H1 (cell line): ENCODE measurements at regions not wholly inside any gene's neighbourhood (a gene's known extent, or its start where the extent isn't known, plus 50 kb on each side); places are given as distances from the start of the nearest gene placed in this dataset.
A peak's percentile ranks its signal among the peaks of the same experiment; 100 is the strongest.

Source experiments
- CTCF ChIA-PET: fragments of 300-600 bp; sonication (Branson Sonifier 250); formaldehyde crosslinking; loops from one replicate; lab custom pipeline; 2021; ENCODE audit not compliant: partially characterized antibody; lab: Charles Lee
- POLR2A ChIA-PET: fragments of 300-600 bp; sonication (Branson Sonifier 250); formaldehyde crosslinking; loops from one replicate; lab custom pipeline; 2021; ENCODE audit warnings: inconsistent platforms; ENCODE audit not compliant: partially characterized antibody; lab: Charles Lee
- DNase-seq, 2 experiments: peaks; one replicate each; pipeline versions ENCODE4 v3.0.0 to v3.0.0-alpha.2; 2010 to 2022; ENCODE audit warnings: low spot score in 2 of 2, low read depth in 1 of 2, mixed read lengths in 1 of 2
- FAIRE-seq: peaks from 2 replicates; lab custom pipeline; 2011; peaks lifted over from hg19 to GRCh38; lab: Jason Lieb, UNC
- H2AFZ ChIP-seq: 2 replicates; pipeline ENCODE4 v1.8.1; 2012; ENCODE audit warnings: low read length, inconsistent platforms
- H2AK5ac ChIP-seq: 2 replicates; pipeline ENCODE4 v1.6.1; 2013; ENCODE audit warnings: low read depth, low read length
- H2BK120ac ChIP-seq: replicated peaks from 2 replicates; pipeline ENCODE3; 2013; ENCODE audit warnings: low read depth, low read length, inconsistent platforms
- H2BK12ac ChIP-seq: 2 replicates; pipeline ENCODE4 v1.6.1; 2013; ENCODE audit warnings: low read depth, low read length
- H2BK15ac ChIP-seq: 2 replicates; pipeline ENCODE4 v1.6.1; 2013; ENCODE audit warnings: low read length
- H2BK20ac ChIP-seq: 2 replicates; pipeline ENCODE4 v1.6.1; 2013; ENCODE audit warnings: low read length
- H2BK5ac ChIP-seq: 2 replicates; pipeline ENCODE4 v1.6.1; 2013; ENCODE audit warnings: low read depth, low read length
- H3K14ac ChIP-seq: 2 replicates; pipeline ENCODE4 v1.6.1; 2013; ENCODE audit warnings: inconsistent platforms; ENCODE audit not compliant: insufficient read length
- H3K18ac ChIP-seq: 2 replicates; pipeline ENCODE4 v1.6.1; 2013; ENCODE audit warnings: low read length; ENCODE audit errors: extremely low read depth
- H3K23ac ChIP-seq: 2 replicates; pipeline ENCODE4 v1.6.1; 2013; ENCODE audit warnings: inconsistent platforms; ENCODE audit not compliant: insufficient read length
- H3K23me2 ChIP-seq: 2 replicates; pipeline ENCODE4 v1.6.1; 2013; ENCODE audit warnings: low read depth, low read length
- H3K27ac ChIP-seq: 2 replicates; pipeline ENCODE4 v1.6.1; 2011; ENCODE audit warnings: low read depth, low read length, inconsistent platforms
- H3K27me3 ChIP-seq, 4 experiments: replicated peaks in 1 of 4; 1 replicate in 1 of 4; 2 replicates in 3 of 4; pipeline versions ENCODE4 v1.6.1 to v1.8.1; 2011 to 2013; ENCODE audit warnings: low read length in 3 of 4, mild to moderate bottlenecking in 3 of 4, inconsistent platforms in 2 of 4, mixed read lengths in 2 of 4, moderate library complexity in 1 of 4; ENCODE audit not compliant: control insufficient read depth in 3 of 4, insufficient read depth in 3 of 4; ENCODE audit errors: extremely low read depth in 1 of 4
- H3K36me3 ChIP-seq, 4 experiments: 2 replicates each; pipeline versions ENCODE4 v1.6.1 to v1.8.1; 2011 to 2013; ENCODE audit warnings: mild to moderate bottlenecking in 4 of 4, low read length in 3 of 4, moderate library complexity in 2 of 4, control low read depth in 1 of 4, inconsistent platforms in 1 of 4; ENCODE audit not compliant: insufficient read depth in 4 of 4, control insufficient read depth in 2 of 4
- H3K4ac ChIP-seq: replicated peaks from 2 replicates; pipeline ENCODE3; 2013; ENCODE audit warnings: low read length, low read depth, mixed read lengths, inconsistent platforms; ENCODE audit not compliant: insufficient read length
- H3K4me1 ChIP-seq, 4 experiments: replicated peaks in 1 of 4; 1 replicate in 1 of 4; 2 replicates in 3 of 4; pipeline versions ENCODE4 v1.6.1 to v1.8.1; 2011 to 2013; ENCODE audit warnings: low read length in 3 of 4, inconsistent platforms in 2 of 4, mixed read lengths in 1 of 4; ENCODE audit not compliant: insufficient read depth in 4 of 4, control insufficient read depth in 3 of 4
- H3K4me2 ChIP-seq, 2 experiments: 2 replicates each; pipeline versions ENCODE4 v1.6.1 to v1.8.1; 2011 to 2013; ENCODE audit warnings: low read depth in 2 of 2, low read length in 2 of 2, control low read depth in 1 of 2, inconsistent platforms in 1 of 2, mild to moderate bottlenecking in 1 of 2; ENCODE audit not compliant: insufficient read depth in 1 of 2
- H3K4me3 ChIP-seq, 4 experiments: fragments of 200-600, 300-600 bp in 1 of 4; sonication (generic), shearing (Covaris generic), sonication (Bioruptor Twin) in 1 of 4; 2 replicates each; pipeline versions ENCODE4 v1.5.1 to v1.8.1; 2011 to 2016; ENCODE audit warnings: low read length in 4 of 4, low read depth in 3 of 4, control low read depth in 2 of 4, inconsistent platforms in 2 of 4, mild to moderate bottlenecking in 2 of 4, mixed read lengths in 1 of 4, moderate library complexity in 1 of 4; ENCODE audit not compliant: insufficient read depth in 2 of 4; ENCODE audit errors: extremely low read depth in 1 of 4
- H3K56ac ChIP-seq: replicated peaks from 2 replicates; pipeline ENCODE3; 2013; ENCODE audit warnings: low read depth, mild to moderate bottlenecking, mixed read lengths, low read length, inconsistent platforms; ENCODE audit not compliant: insufficient read length
- H3K79me1 ChIP-seq: 2 replicates; pipeline ENCODE4 v1.6.1; 2013; ENCODE audit warnings: low read depth, low read length, control low read depth
- H3K79me2 ChIP-seq, 2 experiments: 2 replicates each; pipeline versions ENCODE4 v1.6.1 to v1.8.1; 2012 to 2013; ENCODE audit warnings: low read length in 2 of 2, mild to moderate bottlenecking in 2 of 2, inconsistent platforms in 1 of 2; ENCODE audit not compliant: insufficient read depth in 2 of 2, control insufficient read depth in 1 of 2
- H3K9ac ChIP-seq, 4 experiments: replicated peaks in 1 of 4; 1 replicate in 1 of 4; 2 replicates in 3 of 4; pipeline versions ENCODE4 v1.6.1 to v1.8.1; 2011 to 2013; ENCODE audit warnings: low read depth in 3 of 4, low read length in 3 of 4, control low read depth in 2 of 4, mild to moderate bottlenecking in 2 of 4, moderate library complexity in 2 of 4, inconsistent platforms in 1 of 4; ENCODE audit errors: extremely low read depth in 1 of 4
- H3K9me3 ChIP-seq, 2 experiments: 2 replicates each; pipeline versions ENCODE4 v1.6.1 to v1.8.1; 2012 to 2013; ENCODE audit warnings: mild to moderate bottlenecking in 2 of 2, moderate library complexity in 2 of 2, control low read depth in 1 of 2, inconsistent platforms in 1 of 2, low read depth in 1 of 2, low read length in 1 of 2, mixed read lengths in 1 of 2; ENCODE audit not compliant: insufficient read depth in 2 of 2
- H4K20me1 ChIP-seq, 2 experiments: replicated peaks in 1 of 2; 2 replicates each; pipeline versions ENCODE3 to v1.8.1; 2011 to 2013; ENCODE audit warnings: inconsistent platforms in 2 of 2, low read length in 2 of 2, mild to moderate bottlenecking in 1 of 2; ENCODE audit not compliant: insufficient read depth in 2 of 2, control insufficient read depth in 1 of 2
- H4K5ac ChIP-seq: 2 replicates; pipeline ENCODE4 v1.6.1; 2013; ENCODE audit warnings: low read length, low read depth, mixed read lengths, inconsistent platforms; ENCODE audit not compliant: insufficient read length
- H4K8ac ChIP-seq: 2 replicates; pipeline ENCODE4 v1.8.0; 2013; ENCODE audit warnings: mild to moderate bottlenecking, moderate library complexity, low read length, inconsistent platforms; ENCODE audit not compliant: insufficient read depth; ENCODE audit errors: extremely low read depth
- H4K91ac ChIP-seq: replicated peaks from 2 replicates; pipeline ENCODE3; 2013; ENCODE audit warnings: low read length, mixed read lengths, inconsistent platforms; ENCODE audit not compliant: insufficient read length
- EP300 ChIP-seq, 2 experiments: IDR thresholded peaks; 1 replicate in 1 of 2; 2 replicates in 1 of 2; pipeline ENCODE4 v1.6.1; 2011 to 2012; ENCODE audit warnings: low read depth in 2 of 2, low read length in 2 of 2, mild to moderate bottlenecking in 2 of 2, borderline replicate concordance in 1 of 2, inconsistent platforms in 1 of 2, moderate library complexity in 1 of 2
- GABPA ChIP-seq: IDR thresholded peaks from 2 replicates; pipeline ENCODE4 v1.6.1; 2011; ENCODE audit warnings: mild to moderate bottlenecking, low read length, moderate library complexity, borderline replicate concordance; ENCODE audit not compliant: insufficient read depth
- GTF2F1 ChIP-seq: IDR thresholded peaks from 2 replicates; pipeline ENCODE4 v1.6.1; 2012; ENCODE audit warnings: low read depth, low read length, improper control_type of control experiment, borderline replicate concordance
- KDM1A ChIP-seq: fragments of 200-600, 300-600 bp; sonication (generic); IDR thresholded peaks from 2 replicates; pipeline ENCODE4 v1.7.1; 2016; ENCODE audit warnings: mild to moderate bottlenecking, low read length, borderline replicate concordance
- KDM5A ChIP-seq: fragments of 200-600 bp; IDR thresholded peaks from 2 replicates; pipeline ENCODE4 v1.7.1; 2012; ENCODE audit warnings: mild to moderate bottlenecking, low read length, inconsistent platforms, mixed read lengths
- POLR2A ChIP-seq, 2 experiments: IDR thresholded peaks; 1 replicate in 1 of 2; 2 replicates in 1 of 2; pipeline ENCODE4 v1.6.1; 2011; ENCODE audit warnings: low read depth in 2 of 2, low read length in 2 of 2, mild to moderate bottlenecking in 2 of 2; ENCODE audit errors: control extremely low read depth in 1 of 2
- POLR2AphosphoS5 ChIP-seq: IDR thresholded peaks from 2 replicates; pipeline ENCODE4 v1.6.1; 2011; ENCODE audit warnings: low read depth, low read length
- RBBP5 ChIP-seq: IDR thresholded peaks from 2 replicates; pipeline ENCODE4 v1.7.1; 2012; ENCODE audit warnings: low read depth, mild to moderate bottlenecking, inconsistent platforms, low read length, moderate library complexity, borderline replicate concordance
- RFX5 ChIP-seq: IDR thresholded peaks from 2 replicates; pipeline ENCODE4 v1.6.1; 2011; ENCODE audit warnings: low read depth, low read length, improper control_type of control experiment, borderline replicate concordance
- SP2 ChIP-seq: IDR thresholded peaks from 2 replicates; pipeline ENCODE4 v1.6.1; 2012; ENCODE audit warnings: mild to moderate bottlenecking, low read length, inconsistent platforms
- SP4 ChIP-seq: IDR thresholded peaks from 2 replicates; pipeline ENCODE4 v1.6.1; 2012; ENCODE audit warnings: low read length, inconsistent platforms
- SUZ12 ChIP-seq: fragments of 200-600 bp; sonication (generic); IDR thresholded peaks from 2 replicates; pipeline ENCODE4 v1.6.1; 2012; ENCODE audit warnings: mild to moderate bottlenecking, inconsistent platforms, low read length, moderate library complexity, mixed read lengths
- TEAD4 ChIP-seq: IDR thresholded peaks from 2 replicates; pipeline ENCODE4 v1.6.1; 2012; ENCODE audit warnings: low read depth, low read length, inconsistent platforms, mixed read lengths
- WGBS, 2 experiments: shearing (Covaris generic) in 1 of 2; methylation state at CpG; one replicate each; pipeline versions ENCODE4 v1.1.6 to v1.1.7; 2013 to 2015; ENCODE audit warnings: low lambda C conversion rate in 2 of 2, mixed read lengths in 2 of 2, inconsistent platforms in 1 of 2, low coverage in 1 of 2, missing lambda C conversion rate in 1 of 2; ENCODE audit not compliant: insufficient replicate concordance in 2 of 2, insufficient coverage in 1 of 2, insufficient read length in 1 of 2; ENCODE audit errors: extremely low coverage in 1 of 2, missing lambda C conversion rate in 1 of 2; 5-methylcytosine and 5-hydroxymethylcytosine counted together

DNA sequence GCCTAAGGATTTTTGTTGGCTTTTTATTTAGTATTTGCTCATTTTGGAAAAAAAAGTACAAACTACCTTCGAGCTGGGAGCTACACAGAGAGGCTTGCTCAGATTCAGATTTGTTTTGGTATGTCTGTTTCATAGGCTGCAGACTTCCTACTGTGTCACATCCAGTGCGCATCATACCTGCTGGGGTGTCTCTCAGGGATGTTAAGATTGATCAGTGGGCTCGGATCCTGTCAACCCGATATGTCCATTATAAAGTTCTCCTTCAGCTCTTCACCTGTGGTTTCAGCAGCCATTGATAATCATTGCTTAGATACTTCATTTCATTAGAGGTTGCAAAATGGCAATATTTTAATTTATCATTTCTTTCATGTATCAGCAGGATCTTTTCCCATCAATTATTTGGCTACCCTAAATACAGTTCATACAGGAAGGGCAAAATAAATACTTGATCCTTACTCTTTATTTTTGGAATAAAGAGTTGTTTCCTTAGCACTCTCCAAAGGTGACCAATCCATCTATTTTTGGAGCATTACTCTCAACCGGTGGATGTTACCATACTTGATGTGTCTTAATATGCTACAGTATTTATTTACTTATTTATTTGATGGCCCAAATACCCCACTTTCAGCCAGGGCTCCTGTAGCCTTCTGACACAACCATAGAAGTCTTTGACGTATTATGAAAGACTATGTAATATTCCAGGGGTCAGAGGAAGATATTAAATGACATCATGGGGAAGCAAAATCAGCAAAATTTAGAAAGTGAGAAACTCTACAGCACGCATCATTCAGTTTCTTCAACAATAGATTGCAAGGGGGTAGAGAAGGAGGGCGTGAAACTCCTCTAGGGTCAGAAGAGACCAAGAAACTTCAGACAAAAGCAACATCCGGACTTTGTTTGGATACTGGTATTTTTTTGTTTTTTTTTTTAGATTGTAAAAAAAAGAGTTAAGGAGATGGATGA lies 55.3 kb upstream of the HNRNPU start:
- Histone ChIP-seq H2AK5ac (no peak overlapping the region), H3K23ac (no peak overlapping the region), H3K79me1 (no peaks in the 10 kb centered on the region), H2BK120ac (no peak overlapping the region), H3K9ac (no peak overlapping the region), H3K23me2 (peaks cover 5% of the 10 kb centered on the region; the same call in 1 of the 2 replicates), H2AFZ (no peak overlapping the region), H3K56ac (no peak overlapping the region), H3K79me2 (no peaks in the 10 kb centered on the region), H2BK15ac (no peak overlapping the region), H3K4me2 (peak overlapping the region; percentile 70 to 91; a peak in 3 of 4 replicates), H2BK12ac (no peak overlapping the region), H3K27me3 (peaks cover 0 to 11% (median 7%) of the 10 kb centered on the region in 4 experiments; a peak in 3 of 7 replicates), H3K9me3 (no peaks in the 10 kb centered on the region), H3K14ac (no peak overlapping the region), H4K91ac (no peak overlapping the region), H3K27ac (no peak overlapping the region), H4K20me1 (no peaks in the 10 kb centered on the region), H2BK20ac (no peak overlapping the region), H3K4me1 (peaks cover 2 to 4% (median 3%) of the 10 kb centered on the region in 4 experiments; a peak in 6 of 7 replicates), H3K4ac (no peak overlapping the region), H3K4me3 (peak overlapping the region in 1 of 4 experiments; percentile 61; a peak in 2 of 8 replicates), H4K5ac (no peak overlapping the region), H3K18ac (no peak overlapping the region), H4K8ac (no peak overlapping the region), H3K36me3 (no peaks in the 10 kb centered on the region), H2BK5ac (no peak overlapping the region)
- DNase-seq (no peak), FAIRE-seq (no peak)
- POLR2A ChIA-PET = no interaction called here
- CTCF ChIA-PET = no interaction called here
- 84% methylated on average over 9 of the region's 9 CpGs; no CpG with 5 or more reads in 1 of the 2 experiments for WGBS, 2 experiments
- TF ChIP-seq KDM5A (no peak), GABPA (no peak), POLR2A (IDR thresholded peaks at IDR 0.05; ENCODE audit: control extremely low read depth in 1 of 2, low read depth in 2 of 2, low read length in 2 of 2) (no peak), KDM1A (no peak), SP2 (no peak), SUZ12 (no peak), EP300 (IDR thresholded peaks at IDR 0.05; ENCODE audit: borderline replicate concordance in 1 of 2, low read depth in 2 of 2, low read length in 2 of 2) (no peak), POLR2AphosphoS5 (no peak), TEAD4 (no peak), SP4 (no peak), RBBP5 (no peak), GTF2F1 (no peak), RFX5 (no peak)
